D721Med (cell line): ENCODE measurements at regions not wholly inside any gene's neighbourhood (a gene's known extent, or its start where the extent isn't known, plus 50 kb on each side); places are given as distances from the start of the nearest gene placed in this dataset.

ENCODE experiments used
- DNase-seq: peaks from one replicate; pipeline ENCODE4 v3.0.0; 2011; ENCODE audit warnings: low spot score; ENCODE audit not compliant: insufficient read length
- FAIRE-seq: peaks from 2 replicates; lab custom pipeline; 2011; peaks lifted over from hg19 to GRCh38; lab: Jason Lieb, UNC
- CTCF ChIP-seq: IDR thresholded peaks from 2 replicates; pipeline ENCODE4 v1.5.1; 2012; ENCODE audit warnings: mild to moderate bottlenecking, control low read depth; ENCODE audit not compliant: insufficient read depth; ENCODE audit errors: missing control alignments

GRCh38 chr7:125375942-125376341 is 446.3 kb upstream of the POT1 start:
- TF ChIP-seq CTCF, result no peak
- no peak for DNase-seq
- FAIRE-seq, result no peak

GRCh38 chr7:125370502-125370901 is 440.9 kb upstream of the POT1 start:
- TF ChIP-seq CTCF, result no peak
- DNase-seq (no peak), FAIRE-seq (no peak)

GRCh38 chr7:125363873-125364272 is 434.2 kb upstream of the POT1 start:
- no peak for TF ChIP-seq CTCF

GRCh38 chr7:125358551-125359167 is 429.0 kb upstream of the POT1 start:
- FAIRE-seq (no peak), DNase-seq (no peak)
- TF ChIP-seq CTCF, result no peak

More at GRCh38 chr7:125363873-125364272, 434.2 kb upstream of the POT1 start:
- DNase-seq, result no peak
- FAIRE-seq, result no peak

GRCh38 chr7:125357676-125358455 is 428.2 kb upstream of the POT1 start:
- DNase-seq, result no peak
- TF ChIP-seq CTCF, result no peak
- no peak for FAIRE-seq

GRCh38 chr7:125355899-125356298 is 426.3 kb upstream of the POT1 start:
- no peak for FAIRE-seq
- no peak for DNase-seq
- no peak for TF ChIP-seq CTCF

GRCh38 chr7:125347269-125347668 is 417.6 kb upstream of the POT1 start:
- FAIRE-seq (no peak), DNase-seq (no peak)
- TF ChIP-seq CTCF, result no peak
